RPMI7951 (cell line): ENCODE measurements at regions not wholly inside any gene's neighbourhood (a gene's known extent, or its start where the extent isn't known, plus 50 kb on each side); places are given as distances from the start of the nearest gene placed in this dataset.
"Not testable (repeated sequence)": the region's sequence is repeated elsewhere in the genome, so short reads cannot be mapped to it uniquely, and the experiment has no call there.

Source experiments
- DNase-seq: peaks from one replicate; pipeline ENCODE4 v3.0.0-alpha.2; 2012; ENCODE audit warnings: low read depth

- no peak for DNase-seq
Measured at GRCh38 chr17:62322313-62322712, 58.0 kb upstream of the EFCAB3 start.

DNA sequence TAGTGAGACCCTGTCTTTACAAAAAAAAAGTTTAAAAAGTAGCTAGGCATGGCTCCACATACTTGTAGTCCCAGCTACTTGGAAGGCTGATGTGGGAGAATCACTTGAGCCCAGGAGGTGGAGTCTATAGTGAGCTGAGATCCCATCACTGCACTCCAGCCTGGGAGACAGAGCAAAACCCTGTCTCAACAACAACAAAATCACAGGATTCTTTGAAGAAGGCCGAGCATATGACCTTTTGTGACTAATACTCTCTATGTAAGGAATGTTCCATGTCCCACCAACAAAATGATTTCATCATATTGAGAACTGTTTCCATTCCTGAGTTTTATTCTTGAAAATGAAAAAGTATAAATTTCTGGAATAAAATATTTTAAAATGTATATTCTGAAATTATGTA, 58.9 kb upstream of the EFCAB3 start:
- no peak for DNase-seq

DNA sequence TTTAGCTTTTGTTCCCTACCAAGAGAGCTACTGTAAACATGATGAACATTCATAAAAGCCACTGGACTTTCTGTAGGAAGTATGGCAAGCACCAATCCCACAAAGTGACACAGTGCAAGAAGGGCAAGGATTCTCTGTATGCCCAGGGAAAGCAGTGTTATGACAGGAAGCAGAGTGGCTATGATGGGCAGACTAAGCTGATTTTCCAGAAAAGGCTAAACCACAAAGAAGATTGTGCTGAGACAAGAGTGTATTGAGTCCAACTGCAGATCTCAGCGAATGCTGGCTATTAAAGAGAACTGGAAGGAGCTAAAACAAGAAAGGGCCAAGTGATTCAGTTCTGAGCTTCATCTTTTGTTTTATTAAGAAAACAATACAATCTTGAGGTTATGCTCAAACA, 60.5 kb upstream of the EFCAB3 start:
- DNase-seq, result no peak

DNA sequence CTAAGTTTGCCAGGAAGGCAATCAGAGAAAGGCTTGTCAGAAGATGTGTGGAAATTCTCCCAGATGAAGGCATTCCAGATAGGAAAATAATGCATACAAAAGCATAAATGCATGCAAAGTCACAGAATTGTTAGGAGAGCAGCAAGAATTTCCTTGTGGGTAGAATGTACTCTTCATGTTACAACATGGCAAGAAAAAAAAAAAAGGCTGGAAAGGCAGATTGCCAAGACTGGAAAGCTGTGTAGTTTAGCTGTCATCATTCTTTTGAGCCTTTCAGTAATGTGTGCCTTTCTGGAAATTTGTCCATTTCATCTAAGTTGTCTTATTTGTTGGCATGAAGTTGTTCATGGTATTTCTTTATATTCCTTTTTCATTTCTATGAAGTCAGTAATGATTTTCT, 71.0 kb upstream of the EFCAB3 start:
- DNase-seq, result no peak

GRCh38 chr17:62307196-62307595, 73.2 kb upstream of the EFCAB3 start:
- DNase-seq, result no peak

- DNase-seq, result no peak
Measured at GRCh38 chr17:62303476-62303875, 76.9 kb upstream of the EFCAB3 start.

- no peak for DNase-seq
Measured at GRCh38 chr17:62300697-62301096, 79.7 kb upstream of the EFCAB3 start.

GRCh38 chr17:62275290-62275689, 105.1 kb upstream of the EFCAB3 start:
- not testable (repeated sequence) for DNase-seq

DNA sequence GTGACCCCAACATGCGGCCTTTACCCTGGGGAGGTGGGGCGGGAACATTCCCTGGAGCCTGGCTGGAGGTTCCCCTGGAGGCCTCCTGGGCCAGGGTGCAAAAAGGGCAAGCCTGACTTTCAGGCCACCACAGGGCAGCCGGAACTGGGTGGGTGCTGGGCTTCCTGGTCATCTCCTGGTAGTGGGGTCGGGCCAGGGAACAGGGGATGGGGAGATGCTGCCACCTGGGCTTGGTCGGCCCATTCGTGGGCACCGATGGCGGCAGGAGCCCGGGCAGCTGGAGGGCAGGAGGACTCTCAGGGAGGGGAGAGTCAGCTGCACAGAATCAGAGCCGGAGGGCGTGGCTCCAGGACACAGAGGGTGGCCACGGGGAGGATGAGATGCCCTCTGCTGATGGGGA, 112.0 kb upstream of the EFCAB3 start:
- not testable (repeated sequence) for DNase-seq

- not testable (repeated sequence) for DNase-seq
Measured at GRCh38 chr17:62264974-62265373, 115.4 kb upstream of the EFCAB3 start.

GRCh38 chr17:62255791-62256190, 124.6 kb upstream of the EFCAB3 start:
- peak; percentile 9 for DNase-seq

GRCh38 chr17:62242076-62242475, 138.3 kb upstream of the EFCAB3 start:
- peak; percentile 1 for DNase-seq

GRCh38 chr17:62239569-62239968, 140.8 kb upstream of the EFCAB3 start:
- not testable (repeated sequence) for DNase-seq

GRCh38 chr17:62238551-62239338, 141.6 kb upstream of the EFCAB3 start:
- not testable (repeated sequence) for DNase-seq

DNA sequence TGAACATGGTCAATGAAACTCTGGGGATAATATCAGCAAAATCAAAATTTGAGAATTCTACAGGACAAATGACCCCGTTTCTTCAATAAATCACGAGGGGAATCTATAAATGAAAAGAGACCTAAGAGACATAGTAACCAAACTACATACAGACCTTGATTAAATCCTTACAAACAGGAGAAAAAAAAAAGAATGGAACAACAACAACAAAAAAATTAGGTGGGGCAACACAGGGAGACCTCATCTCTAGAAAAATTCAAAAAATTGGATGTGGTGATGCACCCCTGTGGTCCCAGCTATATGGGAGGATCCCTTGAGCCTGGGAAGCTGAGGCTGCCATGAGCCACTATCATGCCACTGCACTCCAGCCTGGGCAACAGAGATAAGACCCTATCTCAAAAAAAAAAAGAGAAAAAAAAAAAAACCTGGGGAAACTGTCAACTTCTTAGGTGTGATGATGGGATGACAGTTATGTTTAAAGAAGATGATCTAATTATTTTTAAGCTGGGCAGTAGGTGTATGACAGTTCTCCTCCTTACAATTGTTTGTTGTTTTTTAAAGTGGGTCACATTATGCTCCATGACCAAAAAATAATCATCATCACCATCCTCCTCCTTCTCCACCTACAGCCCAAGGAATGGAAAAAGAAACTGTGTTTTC, 146.4 kb upstream of the EFCAB3 start:
- not testable (repeated sequence) for DNase-seq

DNA sequence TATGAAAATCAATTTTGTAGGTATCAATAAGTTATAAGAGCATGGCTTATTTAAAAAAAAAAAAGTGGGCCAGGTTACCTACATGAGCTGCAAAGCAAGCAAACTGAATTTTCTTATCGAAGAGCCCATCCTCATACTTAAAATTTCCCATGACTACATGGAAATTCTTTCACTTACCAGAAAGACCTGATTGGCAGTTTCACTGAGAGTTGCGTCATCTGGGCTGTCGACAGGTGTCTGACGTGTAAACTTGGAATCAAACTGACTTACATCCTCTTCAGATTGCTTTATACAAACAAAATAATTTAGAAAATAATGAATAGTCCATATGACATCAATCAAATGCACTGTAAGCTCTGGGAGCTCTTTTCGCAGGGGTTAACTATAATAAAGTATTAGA, 149.1 kb upstream of the EFCAB3 start:
- not testable (repeated sequence) for DNase-seq

GRCh38 chr17:62226610-62227240, 153.6 kb upstream of the EFCAB3 start:
- DNase-seq, result not testable (repeated sequence)

DNA sequence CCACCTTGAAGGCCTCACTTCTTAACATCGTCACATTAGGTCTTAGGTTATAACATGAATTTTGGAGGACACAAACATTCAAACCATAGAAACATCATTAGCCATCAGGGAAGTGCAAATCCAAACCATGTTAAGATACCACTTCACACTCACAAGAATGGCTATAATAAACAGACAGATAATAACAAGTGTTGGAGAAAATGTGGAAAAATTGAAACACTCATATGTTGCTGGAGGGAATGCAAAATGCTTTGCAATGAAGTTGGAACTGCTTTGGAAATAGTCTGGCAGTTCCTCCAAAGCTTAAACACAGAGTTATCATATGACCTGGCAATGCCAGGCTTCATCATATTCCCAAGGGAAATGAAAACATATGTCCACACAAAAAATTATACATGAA, 156.8 kb upstream of the EFCAB3 start:
- DNase-seq, result not testable (repeated sequence)

DNA sequence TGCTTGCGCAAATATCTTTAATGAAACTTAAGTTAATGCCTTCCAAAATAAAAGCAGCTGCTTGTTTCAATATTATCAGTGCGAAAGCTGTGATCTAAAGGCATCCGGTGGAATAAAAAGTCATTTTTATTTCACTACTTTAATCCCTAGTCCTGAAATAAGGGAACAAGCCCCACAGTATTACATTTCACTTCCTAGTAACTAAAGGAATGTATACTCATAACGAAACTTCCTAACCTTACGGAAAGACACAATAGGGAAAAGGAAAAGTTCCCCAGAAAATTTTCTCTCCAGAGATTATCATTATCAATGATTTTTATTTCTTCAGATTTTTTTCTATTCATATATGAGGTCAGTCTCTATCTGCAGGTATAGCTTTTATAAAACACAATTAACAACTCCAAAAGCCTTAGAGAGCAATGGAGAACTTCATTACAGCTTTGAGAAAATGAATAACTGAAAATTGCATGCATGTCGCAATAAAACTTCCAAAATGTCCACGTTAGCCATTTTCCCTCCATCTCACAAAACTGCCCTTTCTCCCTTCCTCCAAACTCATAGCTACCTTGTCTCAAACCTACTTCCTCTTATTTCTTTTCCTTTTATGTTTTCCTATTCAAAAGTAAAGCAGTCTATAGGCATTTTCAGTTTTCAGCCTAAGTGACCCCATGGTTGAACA, 154.3 kb upstream of the MED13 start:
- DNase-seq, result no peak

- DNase-seq, result no peak
Measured at GRCh38 chr17:62216847-62217246, 151.8 kb upstream of the MED13 start.

DNA sequence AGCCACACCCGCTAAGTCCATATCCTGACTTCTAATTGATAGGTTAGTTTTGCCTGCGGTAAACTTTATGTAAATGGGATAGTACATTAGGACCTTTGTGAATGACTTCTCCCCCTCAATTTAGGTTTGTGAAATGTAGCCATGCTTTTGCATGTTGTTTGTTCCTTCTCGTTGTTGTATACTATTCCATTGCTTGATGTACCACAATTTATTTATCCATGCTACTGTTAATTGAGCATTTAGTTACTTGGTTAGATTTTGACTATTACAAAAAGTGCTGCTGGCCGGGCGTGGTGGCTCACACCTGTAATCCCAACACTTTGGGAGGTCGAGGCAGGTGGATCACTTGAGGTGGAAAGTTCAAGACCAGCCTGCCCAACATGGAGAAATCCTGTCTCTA, 150.8 kb upstream of the MED13 start:
- DNase-seq, result not testable (repeated sequence)

- no peak for DNase-seq
Measured at GRCh38 chr17:62206550-62206949, 141.5 kb upstream of the MED13 start.
